COR-L47 (cell line): ENCODE measurements at regions not wholly inside any gene's neighbourhood (a gene's known extent, or its start where the extent isn't known, plus 50 kb on each side); places are given as distances from the start of the nearest gene placed in this dataset.

Experiments
- DNase-seq: peaks from one replicate; lab custom pipeline; 2025; lab: John Stamatoyannopoulos, UW

- no peak for DNase-seq
These were observed 114.4 kb upstream of the TCERG1L start for GRCh38 chr10:131425752-131426533.

- no peak for DNase-seq
These were observed 115.0 kb upstream of the TCERG1L start for GRCh38 chr10:131426534-131426898.

GRCh38 chr10:131427281-131427680 lies 115.8 kb upstream of the TCERG1L start:
- DNase-seq: no peak

GRCh38 chr10:131427901-131428300 lies 116.4 kb upstream of the TCERG1L start:
- DNase-seq: no peak

DNA sequence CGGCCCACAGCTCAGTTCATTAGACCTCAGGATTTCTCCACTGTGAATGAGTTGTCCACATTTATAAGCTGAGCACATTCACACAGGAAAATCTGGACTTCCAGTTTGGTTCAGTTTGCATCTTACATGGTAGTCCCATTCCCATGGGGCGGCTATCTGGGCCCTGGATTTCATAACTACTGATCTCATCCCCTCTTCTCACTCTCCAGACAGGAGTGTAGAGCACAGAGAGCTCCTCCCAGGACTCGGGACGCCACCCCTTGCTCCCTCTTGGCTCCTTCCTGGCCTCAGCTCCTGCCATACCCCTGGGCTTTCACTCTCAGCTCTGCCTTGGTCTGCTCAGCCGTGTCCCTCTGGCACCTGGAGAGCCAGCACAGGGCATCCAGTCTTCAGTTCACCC lies 117.6 kb upstream of the TCERG1L start:
- no peak for DNase-seq

DNA sequence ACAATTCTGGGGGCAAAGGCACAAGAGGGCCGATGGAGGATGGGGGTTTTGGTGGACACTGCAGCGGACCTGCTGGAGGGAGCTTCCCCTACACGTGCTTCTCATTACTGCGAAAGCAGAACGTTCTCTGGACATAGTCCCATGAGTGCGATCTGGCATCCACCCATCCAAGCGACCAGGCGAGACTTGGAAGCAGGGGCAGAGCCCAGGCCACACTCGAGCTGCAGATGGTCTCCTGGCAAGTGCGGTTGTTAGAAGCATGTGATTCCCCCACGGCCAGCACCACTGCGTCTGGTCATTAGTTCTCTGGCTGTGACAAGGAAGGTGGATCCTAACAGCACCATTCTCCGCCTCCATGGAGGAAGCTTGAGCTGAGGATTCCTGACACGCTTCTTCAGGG lies 118.4 kb upstream of the TCERG1L start:
- DNase-seq: no peak

DNA sequence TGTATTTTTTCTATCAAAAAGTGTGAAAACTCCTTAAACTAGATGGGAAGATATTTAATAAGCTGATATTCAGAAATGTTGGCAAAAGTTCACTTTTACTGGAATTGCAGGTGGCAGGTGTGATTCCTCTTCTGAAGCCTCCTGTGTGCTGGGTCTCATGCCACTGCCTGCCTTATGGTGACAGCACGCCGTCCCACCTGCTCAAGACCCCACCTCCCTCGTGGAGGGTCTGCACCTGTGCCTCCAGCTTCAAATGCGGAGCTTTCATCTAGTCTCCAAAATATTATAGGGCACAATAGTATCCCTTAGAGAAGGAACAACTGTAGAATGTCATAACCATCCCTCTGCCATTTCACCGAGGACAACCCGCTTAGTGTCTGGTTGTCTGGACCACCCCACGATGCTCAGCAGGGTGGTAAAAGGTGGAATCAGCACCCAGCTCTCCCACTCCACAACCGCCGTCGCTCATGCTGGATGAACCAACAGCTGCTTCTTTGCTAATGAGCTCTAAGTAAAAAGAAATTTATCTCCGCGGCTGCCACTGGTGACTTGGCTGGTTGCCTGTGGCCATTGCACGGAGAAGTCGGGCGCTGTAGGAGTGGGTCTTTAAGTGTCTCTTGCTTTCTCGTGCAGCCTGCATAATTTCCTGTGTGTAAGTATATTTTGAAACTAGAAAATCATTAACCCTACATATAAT lies 119.3 kb upstream of the TCERG1L start:
- no peak for DNase-seq

- peak; percentile 2 for DNase-seq
These were observed 120.0 kb upstream of the TCERG1L start for GRCh38 chr10:131431533-131431932.

- DNase-seq: no peak
These were observed 120.6 kb upstream of the TCERG1L start for GRCh38 chr10:131431978-131432690.

DNA sequence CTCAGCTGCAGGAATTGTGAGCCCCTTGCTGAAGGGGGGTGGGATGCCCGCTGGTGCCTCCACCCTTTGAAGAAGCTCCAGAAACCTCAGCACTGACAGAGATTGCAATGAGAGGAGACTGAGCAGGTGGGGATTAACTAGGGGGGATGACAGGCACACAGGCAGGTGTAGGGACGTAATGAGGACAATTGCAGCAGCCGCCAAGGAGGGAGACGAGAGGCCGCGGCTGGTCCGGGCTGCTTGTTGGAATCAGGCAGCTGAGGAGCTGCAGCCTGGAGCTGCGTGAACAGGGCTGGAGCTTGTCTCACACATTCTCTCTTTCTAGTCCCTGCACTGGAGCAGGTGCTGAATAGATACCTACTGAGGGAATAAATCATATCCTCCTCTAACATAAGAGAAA lies 122.0 kb upstream of the TCERG1L start:
- no peak for DNase-seq

GRCh38 chr10:131435232-131435631 lies 123.7 kb upstream of the TCERG1L start:
- no peak for DNase-seq

DNA sequence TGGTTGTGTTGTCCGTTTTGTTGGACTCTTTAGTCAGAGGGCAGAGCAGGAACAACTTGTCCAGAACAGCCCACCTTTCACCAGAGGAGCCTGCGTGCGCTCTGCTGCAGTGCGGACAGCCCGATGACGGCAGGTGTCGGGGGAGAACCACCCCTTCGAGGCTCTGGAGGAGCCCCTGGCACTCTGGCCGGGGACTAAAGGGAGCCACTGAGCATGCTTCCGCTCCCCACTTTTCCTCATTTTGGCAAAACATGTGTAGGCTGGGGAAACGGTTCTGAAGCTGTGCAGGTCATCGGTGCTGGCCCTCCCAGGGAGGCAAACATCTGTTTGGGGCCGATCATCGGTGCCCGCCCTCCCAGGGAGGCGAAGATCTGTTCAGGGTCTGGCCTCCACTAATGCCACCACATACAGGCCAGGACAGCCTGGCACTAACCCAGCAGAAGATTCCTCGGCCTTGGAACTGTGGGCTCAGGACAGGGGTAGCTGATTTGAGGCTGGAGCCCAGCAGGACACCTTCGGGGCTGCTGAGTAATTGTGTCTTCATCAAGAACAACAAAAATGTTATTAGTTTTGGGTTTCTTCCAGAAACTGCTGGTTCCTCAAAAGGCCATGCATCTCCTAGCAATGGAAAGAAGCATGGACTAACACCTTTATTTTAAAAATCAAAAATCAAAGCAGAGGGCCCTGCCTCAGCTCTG lies 124.4 kb upstream of the TCERG1L start:
- no peak for DNase-seq

GRCh38 chr10:131436458-131436857 lies 124.9 kb upstream of the TCERG1L start:
- DNase-seq: no peak

DNA sequence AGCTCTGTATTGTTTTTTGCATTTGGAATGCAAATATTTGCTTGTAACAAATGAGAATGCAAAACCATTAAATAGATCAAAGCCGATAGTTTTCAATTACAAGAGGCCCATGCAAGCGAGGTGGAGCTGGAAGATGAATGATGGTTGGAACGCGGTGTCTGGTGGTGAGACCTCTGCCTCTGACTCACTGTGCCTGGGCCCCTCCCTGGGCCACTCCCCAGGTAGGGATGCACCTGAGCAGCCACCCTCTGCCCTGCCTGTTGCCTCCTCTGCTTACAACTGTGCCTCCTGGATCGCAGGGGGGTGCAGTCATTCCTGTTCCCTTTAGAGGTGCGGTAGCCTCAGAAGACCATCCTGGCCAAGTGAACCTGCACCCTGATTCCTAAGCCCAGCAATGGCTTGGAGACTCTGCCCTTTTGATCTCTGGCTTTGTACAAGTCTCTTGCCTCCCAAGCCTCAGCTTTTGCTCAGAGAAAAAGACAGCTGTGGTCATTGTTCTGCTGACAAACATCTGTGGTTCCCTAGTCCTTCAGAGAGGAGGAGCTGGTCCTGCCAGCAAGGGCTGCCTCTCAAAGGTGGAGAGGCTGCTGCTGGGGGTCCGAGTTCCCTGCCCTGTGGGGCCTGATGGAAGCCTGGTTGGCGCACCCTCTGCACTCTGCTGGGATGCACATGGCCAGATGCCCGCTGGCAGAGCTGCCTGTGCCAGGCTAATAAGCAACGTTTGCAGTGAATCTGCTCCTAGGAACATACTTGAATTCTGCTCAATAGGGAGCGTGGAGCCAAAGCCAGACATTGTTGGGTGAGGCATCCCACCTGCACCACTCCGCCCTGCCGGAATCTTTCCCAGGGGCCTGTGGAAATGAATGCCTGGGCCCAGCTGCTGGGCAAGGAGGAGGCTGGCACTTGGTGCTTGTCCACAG lies 126.3 kb upstream of the TCERG1L start:
- DNase-seq: no peak

DNA sequence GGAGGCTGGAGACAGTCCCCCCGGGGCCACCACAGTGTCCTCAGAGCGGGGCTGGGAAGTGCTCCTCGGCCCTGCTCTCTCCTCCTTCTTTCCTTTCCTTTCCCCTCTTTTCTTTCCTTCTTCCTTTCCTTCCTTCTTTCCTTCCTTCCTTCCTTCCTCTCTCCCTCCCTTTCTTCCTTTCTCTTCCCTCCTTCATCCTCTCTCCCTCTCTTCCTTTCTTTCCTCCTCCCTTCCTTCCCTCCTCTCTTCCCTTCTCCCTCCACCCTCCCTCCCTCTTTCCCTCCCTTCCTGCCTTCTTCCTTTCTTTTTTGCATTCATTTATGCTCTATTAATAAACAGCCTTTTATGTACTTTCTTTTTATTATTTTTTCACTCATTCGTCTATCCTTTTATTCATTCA lies 127.1 kb upstream of the TCERG1L start:
- no peak for DNase-seq

- DNase-seq: no peak
These were observed 128.2 kb upstream of the TCERG1L start for GRCh38 chr10:131439705-131440104.

DNA sequence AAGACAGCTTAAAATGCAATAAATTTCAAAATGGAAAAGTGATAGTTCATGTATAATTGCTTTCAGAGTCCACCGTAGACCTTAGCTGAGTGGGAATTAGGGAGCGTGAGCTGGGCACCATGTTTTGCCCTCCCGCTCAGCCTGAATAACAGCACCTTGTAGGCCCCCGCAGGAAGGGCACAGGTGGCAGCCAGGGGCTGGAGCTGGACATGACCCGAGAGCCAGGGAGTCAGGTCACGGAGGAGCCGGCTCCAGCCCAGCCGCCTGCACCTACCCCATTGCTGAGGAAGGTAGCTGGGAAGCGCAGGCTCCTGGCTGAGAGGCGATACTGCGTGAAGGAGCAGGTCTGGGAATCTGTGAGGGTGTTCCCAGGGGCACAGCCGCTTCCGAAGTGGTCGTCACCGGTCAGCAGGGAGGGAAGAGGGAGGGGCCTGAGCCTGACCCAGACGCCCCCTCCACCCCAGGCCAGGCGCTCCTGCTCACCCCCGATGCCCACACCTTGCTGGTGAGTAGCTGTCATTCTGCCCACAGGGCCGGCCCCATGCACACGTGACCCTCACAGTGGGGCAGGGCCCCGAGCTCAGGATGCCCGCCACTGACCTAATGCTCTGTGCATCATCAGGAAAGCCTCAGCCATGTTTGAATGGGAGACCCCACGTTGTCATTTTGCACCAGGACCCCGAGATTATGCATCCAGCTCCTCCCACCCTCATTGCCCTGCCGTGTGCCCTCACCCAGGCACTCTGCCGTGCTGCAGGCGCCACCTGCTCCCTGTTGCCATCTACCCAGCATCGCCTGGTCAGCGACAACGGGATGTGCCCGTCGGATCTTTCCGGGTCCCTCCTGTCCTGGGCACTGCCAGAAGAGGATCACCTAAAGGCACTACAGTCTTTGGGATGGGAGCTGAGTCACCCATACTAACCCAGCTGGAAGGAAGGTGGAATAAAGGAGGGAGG lies 129.2 kb upstream of the TCERG1L start:
- DNase-seq: no peak

- no peak for DNase-seq
These were observed 130.8 kb upstream of the TCERG1L start for GRCh38 chr10:131442271-131442670.

DNA sequence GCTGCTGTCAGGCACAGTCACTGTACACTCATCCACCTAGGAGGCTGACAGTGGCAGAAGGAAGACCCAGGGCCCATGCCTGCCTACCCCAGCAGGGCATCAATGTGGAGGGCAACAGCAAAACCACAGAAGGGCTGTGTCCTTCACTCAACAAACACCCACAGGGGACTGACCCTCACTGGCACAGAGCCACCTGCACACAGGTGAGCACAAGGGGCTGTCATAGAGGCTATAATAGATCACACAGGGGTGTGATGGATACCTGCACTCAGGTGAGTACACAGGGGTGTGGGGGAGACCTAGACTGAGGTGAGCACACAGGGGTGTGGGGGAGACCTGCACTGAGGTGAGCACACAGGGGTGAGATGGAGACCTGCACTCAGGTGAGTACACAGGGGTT lies 132.8 kb upstream of the TCERG1L start:
- DNase-seq: no peak

DNA sequence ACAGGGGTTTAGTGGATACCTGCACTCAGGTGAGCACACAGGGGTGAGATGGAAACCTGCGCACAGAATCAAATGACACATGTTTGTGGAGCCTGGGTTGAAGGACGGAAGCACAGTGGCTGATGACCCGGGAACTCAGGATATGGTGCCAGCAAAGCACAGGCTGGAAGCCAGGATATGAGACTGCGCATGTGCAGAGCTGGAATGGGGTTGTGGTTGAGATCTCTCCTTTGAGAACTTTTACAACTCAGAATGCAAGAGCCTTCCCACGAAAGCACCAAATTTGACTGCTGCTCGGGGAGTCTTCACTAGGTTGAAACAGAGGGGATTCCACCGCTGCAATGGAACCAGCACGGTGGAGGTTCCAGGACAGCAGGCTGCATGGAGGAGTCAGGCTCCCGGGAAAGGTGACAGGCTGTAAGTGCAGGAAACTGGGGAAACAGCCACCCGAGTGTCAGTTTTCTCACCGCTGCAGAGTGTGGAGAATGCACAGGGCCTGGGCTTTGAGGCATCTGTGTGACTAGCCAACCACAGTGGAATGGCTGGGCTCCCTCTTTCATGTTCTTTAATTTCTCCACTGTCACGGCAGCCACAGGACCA lies 133.4 kb upstream of the TCERG1L start:
- DNase-seq: no peak
